IMR-90 (cell line): ENCODE measurements at regions not wholly inside any gene's neighbourhood (a gene's known extent, or its start where the extent isn't known, plus 50 kb on each side); places are given as distances from the start of the nearest gene placed in this dataset.

Experiments used
- CHD1 ChIP-seq: IDR thresholded peaks from 2 replicates; pipeline ENCODE4 v1.6.1; 2012; ENCODE audit warnings: low read depth, low read length, improper control_type of control experiment
- CTCF ChIP-seq: conservative IDR thresholded peaks from 2 replicates; pipeline ENCODE4 v1.5.1; 2012; ENCODE audit warnings: mild to moderate bottlenecking, low read depth, low read length, improper control_type of control experiment
- FOS ChIP-seq: fragments of 150-350 bp; IDR thresholded peaks from 2 replicates; pipeline ENCODE4 v1.6.1; 2016; ENCODE audit warnings: low read depth, low read length
- MAFK ChIP-seq: IDR thresholded peaks from 2 replicates; pipeline ENCODE4 v1.6.1; 2012; ENCODE audit warnings: low read depth, low read length, improper control_type of control experiment
- POLR2A ChIP-seq: IDR thresholded peaks from 2 replicates; pipeline ENCODE4 v1.6.1; 2012; ENCODE audit warnings: mild to moderate bottlenecking, low read depth, low read length
- RAD21 ChIP-seq: IDR thresholded peaks from 2 replicates; pipeline ENCODE4 v1.6.1; 2012; ENCODE audit warnings: low read length, improper control_type of control experiment
- RCOR1 ChIP-seq: IDR thresholded peaks from 2 replicates; pipeline ENCODE4 v1.6.1; 2012; ENCODE audit warnings: mild to moderate bottlenecking, low read length, improper control_type of control experiment; ENCODE audit not compliant: insufficient replicate concordance
- RFX5 ChIP-seq: IDR thresholded peaks from 2 replicates; pipeline ENCODE4 v1.8.0; 2012; ENCODE audit warnings: low read depth, mild to moderate bottlenecking, low read length, moderate library complexity
- SMC3 ChIP-seq: fragments of 150-350 bp; IDR thresholded peaks from 2 replicates; pipeline ENCODE4 v1.6.1; 2016; ENCODE audit warnings: low read depth, mild to moderate bottlenecking, antibody characterized with exemption, low read length, moderate library complexity

GRCh38 chr12:108400481-108400880, 61.4 kb upstream of the CMKLR1 start:
- TF ChIP-seq MAFK (no peak), CTCF (no peak), SMC3 (no peak), CHD1 (no peak), RCOR1 (no peak), POLR2A (no peak), RAD21 (no peak), FOS (no peak), RFX5 (no peak)
